Stomach smooth muscle (tissue), 2 donors: ENCODE measurements at regions not wholly inside any gene's neighbourhood (a gene's known extent, or its start where the extent isn't known, plus 50 kb on each side); places are given as distances from the start of the nearest gene placed in this dataset.

Experiments used
- H3K27ac ChIP-seq: one replicate; pipeline ENCODE4 v1.7.0; 2013; ENCODE audit warnings: mild to moderate bottlenecking, low read length, inconsistent platforms
- H3K27me3 ChIP-seq, 2 donors: one replicate each; pipeline ENCODE4 v1.7.0; 2013; ENCODE audit warnings: low read length in 2 of 2; ENCODE audit not compliant: insufficient read depth in 2 of 2, control insufficient read depth in 1 of 2
- H3K36me3 ChIP-seq, 2 donors: one replicate each; pipeline ENCODE4 v1.7.0; 2013; ENCODE audit warnings: low read length in 2 of 2; ENCODE audit not compliant: control insufficient read depth in 2 of 2, insufficient read depth in 2 of 2
- H3K4me1 ChIP-seq: one replicate; pipeline ENCODE4 v1.7.0; 2013; ENCODE audit warnings: low read length; ENCODE audit not compliant: control insufficient read depth, insufficient read depth
- H3K4me3 ChIP-seq, 2 donors: one replicate each; pipeline ENCODE4 v1.7.0; 2013; ENCODE audit warnings: low read length in 2 of 2
- H3K9ac ChIP-seq, 2 donors: one replicate each; pipeline ENCODE4 v1.7.0; 2013; ENCODE audit warnings: low read length in 2 of 2, mild to moderate bottlenecking in 1 of 2
- H3K9me3 ChIP-seq, 2 donors: one replicate each; pipeline ENCODE4 v1.7.0; 2013; ENCODE audit warnings: low read length in 2 of 2; ENCODE audit not compliant: control insufficient read depth in 2 of 2
- donor health status: healthy.
- donor health status: Pancreatic carcinoma.

GRCh38 chr5:18829539-18829938 is 1158.5 kb downstream of the CDH18 start:
- H3K4me3 ChIP-seq = no peak overlapping the region
- no peaks in the 10 kb centered on the region for H3K36me3 ChIP-seq
- H3K4me1 ChIP-seq = no peaks in the 10 kb centered on the region
- H3K9me3 ChIP-seq = no peaks in the 10 kb centered on the region
- H3K9ac ChIP-seq = no peak overlapping the region
- no peaks in the 10 kb centered on the region for H3K27me3 ChIP-seq
- H3K27ac ChIP-seq = no peak overlapping the region

- Histone ChIP-seq H3K9ac (no peak overlapping the region), H3K4me1 (no peaks in the 10 kb centered on the region), H3K27me3 (no peaks in the 10 kb centered on the region), H3K27ac (no peak overlapping the region), H3K4me3 (no peak overlapping the region), H3K36me3 (no peaks in the 10 kb centered on the region), H3K9me3 (no peaks in the 10 kb centered on the region)
Observed at GRCh38 chr5:18850216-18850615, 1137.8 kb downstream of the CDH18 start.

- no peaks in the 10 kb centered on the region for H3K9me3 ChIP-seq
- H3K9ac ChIP-seq = no peak overlapping the region
- H3K36me3 ChIP-seq = no peaks in the 10 kb centered on the region
- H3K27ac ChIP-seq = no peak overlapping the region
- no peaks in the 10 kb centered on the region for H3K27me3 ChIP-seq
- H3K4me3 ChIP-seq = no peak overlapping the region
- H3K4me1 ChIP-seq = no peaks in the 10 kb centered on the region
Observed at GRCh38 chr5:18872978-18873377, 1115.0 kb downstream of the CDH18 start.

- H3K4me1 ChIP-seq = no peaks in the 10 kb centered on the region
- H3K36me3 ChIP-seq = no peaks in the 10 kb centered on the region
- no peak overlapping the region for H3K27ac ChIP-seq
- H3K9ac ChIP-seq = no peak overlapping the region
- no peaks in the 10 kb centered on the region for H3K27me3 ChIP-seq
- H3K4me3 ChIP-seq = no peak overlapping the region
- H3K9me3 ChIP-seq = no peaks in the 10 kb centered on the region
Observed at GRCh38 chr5:18876565-18876964, 1111.4 kb downstream of the CDH18 start.

- H3K9me3 ChIP-seq = no peaks in the 10 kb centered on the region
- H3K27ac ChIP-seq = no peak overlapping the region
- H3K4me1 ChIP-seq = no peaks in the 10 kb centered on the region
- H3K27me3 ChIP-seq = no peaks in the 10 kb centered on the region
- no peak overlapping the region for H3K4me3 ChIP-seq
- no peaks in the 10 kb centered on the region for H3K36me3 ChIP-seq
- H3K9ac ChIP-seq = no peak overlapping the region
Observed at GRCh38 chr5:18881615-18882014, 1106.4 kb downstream of the CDH18 start.

GRCh38 chr5:18882154-18882553 is 1105.8 kb downstream of the CDH18 start:
- Histone ChIP-seq H3K4me1 (no peaks in the 10 kb centered on the region), H3K4me3 (no peak overlapping the region)

GRCh38 chr5:18888821-18889220 is 1099.2 kb downstream of the CDH18 start:
- H3K4me3 ChIP-seq = no peak overlapping the region
- no peaks in the 10 kb centered on the region for H3K36me3 ChIP-seq
- no peaks in the 10 kb centered on the region for H3K27me3 ChIP-seq
- H3K9ac ChIP-seq = no peak overlapping the region
- H3K9me3 ChIP-seq = no peaks in the 10 kb centered on the region
- no peak overlapping the region for H3K27ac ChIP-seq
- H3K4me1 ChIP-seq = no peaks in the 10 kb centered on the region

More at GRCh38 chr5:18882154-18882553, 1105.8 kb downstream of the CDH18 start:
- no peaks in the 10 kb centered on the region for H3K9me3 ChIP-seq
- H3K9ac ChIP-seq = no peak overlapping the region
- no peak overlapping the region for H3K27ac ChIP-seq
- no peaks in the 10 kb centered on the region for H3K27me3 ChIP-seq
- no peaks in the 10 kb centered on the region for H3K36me3 ChIP-seq

- Histone ChIP-seq H3K27me3 (no peaks in the 10 kb centered on the region), H3K27ac (no peak overlapping the region), H3K36me3 (no peaks in the 10 kb centered on the region), H3K9me3 (no peaks in the 10 kb centered on the region), H3K9ac (no peak overlapping the region), H3K4me3 (no peak overlapping the region), H3K4me1 (no peaks in the 10 kb centered on the region)
Observed at GRCh38 chr5:18900644-18901043, 1087.4 kb downstream of the CDH18 start.

GRCh38 chr5:18920966-18921365 is 1067.0 kb downstream of the CDH18 start:
- Histone ChIP-seq H3K9ac (no peak overlapping the region), H3K27ac (no peak overlapping the region), H3K4me1 (no peaks in the 10 kb centered on the region), H3K4me3 (no peak overlapping the region), H3K9me3 (no peaks in the 10 kb centered on the region), H3K36me3 (no peaks in the 10 kb centered on the region), H3K27me3 (no peaks in the 10 kb centered on the region)

- no peak overlapping the region for H3K9ac ChIP-seq
- no peaks in the 10 kb centered on the region for H3K9me3 ChIP-seq
- H3K4me3 ChIP-seq = no peak overlapping the region
- H3K4me1 ChIP-seq = no peaks in the 10 kb centered on the region
- H3K27ac ChIP-seq = no peak overlapping the region
- no peaks in the 10 kb centered on the region for H3K36me3 ChIP-seq
- H3K27me3 ChIP-seq = no peaks in the 10 kb centered on the region
Observed at GRCh38 chr5:18932081-18932480, 1055.9 kb downstream of the CDH18 start.

- Histone ChIP-seq H3K36me3 (no peaks in the 10 kb centered on the region), H3K27me3 (no peaks in the 10 kb centered on the region), H3K4me1 (no peaks in the 10 kb centered on the region), H3K27ac (no peak overlapping the region), H3K9ac (no peak overlapping the region), H3K4me3 (no peak overlapping the region), H3K9me3 (peaks cover 0 to 3% of the 10 kb centered on the region in 2 donors)
Observed at GRCh38 chr5:18944771-18945170, 1043.2 kb downstream of the CDH18 start.
